NCI-H460 (cell line): ENCODE measurements at regions not wholly inside any gene's neighbourhood (a gene's known extent, or its start where the extent isn't known, plus 50 kb on each side); places are given as distances from the start of the nearest gene placed in this dataset.

Experiments used
- DNase-seq: peaks from one replicate; pipeline ENCODE4 v3.0.0-alpha.2; 2016; ENCODE audit warnings: low read depth; ENCODE audit errors: extremely low read depth

GRCh38 chr5:162323466-162323865 is 255.9 kb downstream of the GABRG2 start:
- peak; percentile 36 for DNase-seq

GRCh38 chr5:162324328-162324727 is 256.8 kb downstream of the GABRG2 start:
- no peak for DNase-seq

- peak; percentile 41 for DNase-seq
Measured at GRCh38 chr5:162325143-162325727, 257.7 kb downstream of the GABRG2 start.

GRCh38 chr5:162334944-162335343 is 267.4 kb downstream of the GABRG2 start:
- no peak for DNase-seq

GRCh38 chr5:162360373-162360931 is 292.9 kb downstream of the GABRG2 start:
- DNase-seq = no peak

GRCh38 chr5:162372256-162372655 is 304.7 kb downstream of the GABRG2 start:
- no peak for DNase-seq

GRCh38 chr5:162377895-162378294 is 310.3 kb downstream of the GABRG2 start:
- DNase-seq = no peak

GRCh38 chr5:162382839-162383238 is 315.3 kb downstream of the GABRG2 start:
- DNase-seq = no peak

- DNase-seq = no peak
Measured at GRCh38 chr5:162384225-162384624, 316.7 kb downstream of the GABRG2 start.

GRCh38 chr5:162391833-162392232 is 324.3 kb downstream of the GABRG2 start:
- DNase-seq = no peak

- no peak for DNase-seq
Measured at GRCh38 chr5:162392336-162392735, 324.8 kb downstream of the GABRG2 start.

- no peak for DNase-seq
Measured at GRCh38 chr5:162393534-162393933, 326.0 kb downstream of the GABRG2 start.

- DNase-seq = no peak
Measured at GRCh38 chr5:162407614-162408013, 340.0 kb downstream of the GABRG2 start.

GRCh38 chr5:162410365-162410764 is 342.8 kb downstream of the GABRG2 start:
- no peak for DNase-seq

- no peak for DNase-seq
Measured at GRCh38 chr5:162429142-162429541, 361.6 kb downstream of the GABRG2 start.

GRCh38 chr5:162434281-162434680 is 366.7 kb downstream of the GABRG2 start:
- DNase-seq = no peak

GRCh38 chr5:162436055-162436454 is 368.5 kb downstream of the GABRG2 start:
- DNase-seq = no peak

GRCh38 chr5:162444129-162444762 is 376.7 kb downstream of the GABRG2 start:
- no peak for DNase-seq

- DNase-seq = no peak
Measured at GRCh38 chr5:162456086-162456485, 388.5 kb downstream of the GABRG2 start.

- no peak for DNase-seq
Measured at GRCh38 chr5:162466011-162466410, 398.4 kb downstream of the GABRG2 start.

GRCh38 chr5:162473041-162473714 is 405.6 kb downstream of the GABRG2 start:
- no peak for DNase-seq

GRCh38 chr5:162474239-162474638 is 406.7 kb downstream of the GABRG2 start:
- DNase-seq = no peak
